IPS-15b (cell line): ENCODE measurements at regions not wholly inside any gene's neighbourhood (a gene's known extent, or its start where the extent isn't known, plus 50 kb on each side); places are given as distances from the start of the nearest gene placed in this dataset.

Experiments used
- H3K27me3 ChIP-seq: one replicate; pipeline ENCODE4 v1.6.1; 2013; ENCODE audit warnings: low read length; ENCODE audit not compliant: control insufficient read depth, insufficient read depth
- H3K36me3 ChIP-seq: one replicate; pipeline ENCODE4 v1.6.1; 2013; ENCODE audit warnings: low read length; ENCODE audit not compliant: control insufficient read depth, insufficient read depth
- H3K4me1 ChIP-seq: one replicate; pipeline ENCODE4 v1.6.1; 2013; ENCODE audit warnings: mild to moderate bottlenecking, low read length; ENCODE audit not compliant: control insufficient read depth, insufficient read depth
- H3K4me3 ChIP-seq: one replicate; pipeline ENCODE4 v1.5.1; 2013; ENCODE audit warnings: low read depth, low read length
- H3K9ac ChIP-seq: one replicate; pipeline ENCODE4 v1.6.1; 2013; ENCODE audit warnings: low read depth, mild to moderate bottlenecking, low read length
- H3K9me3 ChIP-seq: one replicate; pipeline ENCODE4 v1.6.1; 2013; ENCODE audit warnings: mild to moderate bottlenecking, low read length; ENCODE audit not compliant: control insufficient read depth, insufficient read depth

DNA sequence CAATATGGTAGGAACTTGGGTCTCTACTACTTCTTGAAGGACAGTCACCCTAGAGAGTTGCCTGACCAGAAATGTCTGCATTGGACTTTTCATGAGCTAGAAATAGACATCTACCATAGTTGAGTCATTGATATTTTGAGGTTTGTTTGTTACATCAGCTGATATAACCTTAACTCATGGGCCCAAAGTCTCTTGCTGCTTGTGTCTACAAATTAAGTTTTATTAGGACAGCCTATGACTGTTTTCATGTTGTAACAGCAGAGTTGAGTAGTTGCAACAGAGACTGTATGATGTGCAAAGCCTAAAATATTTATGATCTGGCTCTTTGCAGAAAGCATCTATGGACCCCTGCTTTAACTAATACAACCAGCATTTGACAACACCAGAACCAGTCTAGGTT lies 155.3 kb downstream of the MIAT start:
- Histone ChIP-seq H3K36me3 (no peaks in the 10 kb centered on the region), H3K27me3 (peaks cover 2% of the 10 kb centered on the region), H3K4me1 (no peaks in the 10 kb centered on the region), H3K4me3 (no peak overlapping the region), H3K9me3 (no peaks in the 10 kb centered on the region), H3K9ac (no peak overlapping the region)

- Histone ChIP-seq H3K9me3 (peaks cover 8% of the 10 kb centered on the region), H3K27me3 (peaks cover 2% of the 10 kb centered on the region), H3K4me3 (no peak overlapping the region), H3K36me3 (no peaks in the 10 kb centered on the region), H3K4me1 (no peaks in the 10 kb centered on the region), H3K9ac (no peak overlapping the region)
Observed at GRCh38 chr22:26816726-26817125, 159.3 kb downstream of the MIAT start.

DNA sequence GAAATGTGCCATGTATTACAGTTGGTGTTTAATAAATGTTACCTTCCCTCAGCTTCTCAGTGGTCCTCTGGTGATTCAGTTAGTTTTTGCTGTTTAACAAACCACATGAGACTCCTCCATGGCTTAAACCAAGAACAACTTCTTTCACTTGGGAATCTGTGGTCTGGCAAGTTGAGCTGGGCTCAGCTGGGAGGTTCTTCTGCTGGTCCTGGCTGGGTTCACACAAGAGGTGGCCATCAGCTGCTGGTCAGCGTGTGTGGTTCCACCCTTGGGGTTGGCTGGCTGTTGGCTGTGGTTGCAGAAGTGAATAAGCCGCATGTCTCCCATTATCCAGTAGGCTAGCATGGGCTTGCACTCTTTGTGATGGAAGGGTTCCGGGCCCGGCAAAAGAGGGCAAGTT lies 160.5 kb downstream of the MIAT start:
- no peaks in the 10 kb centered on the region for H3K4me1 ChIP-seq
- H3K9me3 ChIP-seq: peaks cover 8% of the 10 kb centered on the region
- no peak overlapping the region for H3K4me3 ChIP-seq
- no peaks in the 10 kb centered on the region for H3K27me3 ChIP-seq
- no peaks in the 10 kb centered on the region for H3K36me3 ChIP-seq
- H3K9ac ChIP-seq: no peak overlapping the region

DNA sequence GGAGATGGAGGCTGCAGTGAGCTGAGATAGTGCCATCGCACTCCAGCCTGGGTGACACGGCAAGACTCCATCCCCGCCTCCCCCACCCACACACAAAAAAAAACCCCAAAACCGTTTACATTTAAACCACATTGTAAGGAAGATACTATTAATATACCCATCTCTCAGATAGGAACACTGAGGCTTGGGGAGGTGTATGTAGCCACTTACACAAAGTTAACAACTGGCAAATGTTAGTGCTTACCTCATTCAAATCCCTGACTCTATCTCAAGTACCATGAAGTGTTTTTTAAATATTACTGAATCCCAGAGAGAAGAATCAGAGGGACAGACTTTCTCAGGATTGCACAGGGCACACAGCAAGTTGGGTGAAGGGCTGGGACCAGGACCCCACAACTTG lies 164.5 kb downstream of the MIAT start:
- Histone ChIP-seq H3K4me3 (no peak overlapping the region), H3K36me3 (no peaks in the 10 kb centered on the region), H3K9me3 (peaks cover 8% of the 10 kb centered on the region), H3K9ac (no peak overlapping the region), H3K4me1 (no peaks in the 10 kb centered on the region), H3K27me3 (no peaks in the 10 kb centered on the region)

- no peaks in the 10 kb centered on the region for H3K27me3 ChIP-seq
- peaks cover 8% of the 10 kb centered on the region for H3K9me3 ChIP-seq
- H3K9ac ChIP-seq: no peak overlapping the region
- no peaks in the 10 kb centered on the region for H3K4me1 ChIP-seq
- H3K36me3 ChIP-seq: no peaks in the 10 kb centered on the region
- H3K4me3 ChIP-seq: no peak overlapping the region
Observed at GRCh38 chr22:26822313-26822712, 164.9 kb downstream of the MIAT start.

GRCh38 chr22:26823966-26824365 lies 166.6 kb downstream of the MIAT start:
- no peaks in the 10 kb centered on the region for H3K27me3 ChIP-seq
- no peak overlapping the region for H3K4me3 ChIP-seq
- no peaks in the 10 kb centered on the region for H3K4me1 ChIP-seq
- H3K9ac ChIP-seq: no peak overlapping the region
- H3K9me3 ChIP-seq: peaks cover 4% of the 10 kb centered on the region
- no peaks in the 10 kb centered on the region for H3K36me3 ChIP-seq

- Histone ChIP-seq H3K4me1 (no peaks in the 10 kb centered on the region), H3K27me3 (no peaks in the 10 kb centered on the region), H3K9me3 (no peaks in the 10 kb centered on the region), H3K36me3 (no peaks in the 10 kb centered on the region), H3K4me3 (no peak overlapping the region), H3K9ac (no peak overlapping the region)
Observed at GRCh38 chr22:26825960-26826935, 168.9 kb downstream of the MIAT start.

GRCh38 chr22:26827611-26828010 lies 170.2 kb downstream of the MIAT start:
- H3K9ac ChIP-seq: no peak overlapping the region
- H3K36me3 ChIP-seq: no peaks in the 10 kb centered on the region
- no peaks in the 10 kb centered on the region for H3K4me1 ChIP-seq
- no peaks in the 10 kb centered on the region for H3K27me3 ChIP-seq
- no peak overlapping the region for H3K4me3 ChIP-seq
- H3K9me3 ChIP-seq: no peaks in the 10 kb centered on the region

GRCh38 chr22:26828311-26828710 lies 170.9 kb downstream of the MIAT start:
- H3K36me3 ChIP-seq: no peaks in the 10 kb centered on the region
- no peak overlapping the region for H3K4me3 ChIP-seq
- no peaks in the 10 kb centered on the region for H3K9me3 ChIP-seq
- H3K27me3 ChIP-seq: no peaks in the 10 kb centered on the region
- no peaks in the 10 kb centered on the region for H3K4me1 ChIP-seq
- H3K9ac ChIP-seq: no peak overlapping the region

- Histone ChIP-seq H3K9me3 (no peaks in the 10 kb centered on the region), H3K36me3 (no peaks in the 10 kb centered on the region), H3K27me3 (no peaks in the 10 kb centered on the region), H3K4me3 (no peak overlapping the region), H3K9ac (no peak overlapping the region), H3K4me1 (no peaks in the 10 kb centered on the region)
Observed at GRCh38 chr22:26830837-26831236, 173.4 kb downstream of the MIAT start.

GRCh38 chr22:26835023-26835422 lies 177.6 kb downstream of the MIAT start:
- Histone ChIP-seq H3K9me3 (no peaks in the 10 kb centered on the region), H3K4me3 (no peak overlapping the region), H3K27me3 (no peaks in the 10 kb centered on the region), H3K4me1 (peaks cover 7% of the 10 kb centered on the region), H3K36me3 (no peaks in the 10 kb centered on the region), H3K9ac (no peak overlapping the region)

- Histone ChIP-seq H3K9ac (no peak overlapping the region), H3K9me3 (no peaks in the 10 kb centered on the region), H3K4me3 (no peak overlapping the region), H3K4me1 (peaks cover 7% of the 10 kb centered on the region), H3K27me3 (no peaks in the 10 kb centered on the region), H3K36me3 (no peaks in the 10 kb centered on the region)
Observed at GRCh38 chr22:26835929-26836528, 178.6 kb downstream of the MIAT start.
